Suppressor macrophage treated with lipopolysaccharide for 4 hours (primary cell): ENCODE measurements at regions not wholly inside any gene's neighbourhood (a gene's known extent, or its start where the extent isn't known, plus 50 kb on each side); places are given as distances from the start of the nearest gene placed in this dataset.
"Not testable (repeated sequence)": the region's sequence is repeated elsewhere in the genome, so short reads cannot be mapped to it uniquely, and the experiment has no call there.

Experiments
- DNase-seq: peaks from one replicate; pipeline ENCODE4 v3.0.0-alpha.2; 2020

GRCh38 chr1:146883190-146883589, 54.9 kb upstream of the NBPF12 start:
- DNase-seq: not testable (repeated sequence)

DNA sequence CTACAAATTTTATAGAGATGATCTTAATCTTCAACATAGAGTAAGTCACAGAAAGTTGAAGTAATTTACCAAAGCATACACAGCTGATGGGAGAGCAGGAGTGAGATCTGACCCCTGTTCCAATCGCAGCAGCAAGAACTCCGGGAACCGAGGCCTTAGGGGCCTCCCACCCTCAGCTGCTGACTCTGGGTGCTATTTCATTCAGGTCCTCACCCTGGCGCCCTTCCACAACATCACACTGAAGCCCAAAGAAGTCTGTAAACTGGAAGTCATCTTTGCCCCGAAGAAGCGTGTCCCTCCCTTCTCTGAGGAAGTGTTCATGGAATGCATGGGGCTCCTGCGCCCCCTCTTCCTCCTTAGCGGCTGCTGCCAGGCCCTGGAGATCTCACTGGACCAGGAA, 57.0 kb upstream of the NBPF12 start:
- DNase-seq: not testable (repeated sequence)

GRCh38 chr1:146863799-146864319, 74.3 kb upstream of the NBPF12 start:
- not testable (repeated sequence) for DNase-seq

DNA sequence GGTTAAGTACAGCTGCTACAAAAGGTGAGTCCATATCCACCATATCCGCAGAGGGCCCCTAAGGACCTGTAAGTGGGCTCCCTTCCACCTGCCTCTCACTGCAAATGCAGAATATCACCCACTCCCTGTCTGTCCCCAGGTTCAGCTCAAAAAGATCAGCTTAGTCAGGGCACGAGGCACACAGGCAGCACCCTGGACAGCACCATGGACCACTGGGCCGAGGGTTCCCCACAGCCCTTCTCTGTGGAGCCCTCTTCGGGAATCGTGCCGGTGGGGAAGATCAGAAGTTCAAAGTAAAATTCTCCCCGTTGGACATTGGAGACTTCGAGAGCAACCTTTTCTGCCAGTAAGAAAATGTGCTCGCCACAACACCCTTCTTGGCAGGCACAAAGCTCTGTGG, 85.0 kb upstream of the NBPF12 start:
- DNase-seq: not testable (repeated sequence)

DNA sequence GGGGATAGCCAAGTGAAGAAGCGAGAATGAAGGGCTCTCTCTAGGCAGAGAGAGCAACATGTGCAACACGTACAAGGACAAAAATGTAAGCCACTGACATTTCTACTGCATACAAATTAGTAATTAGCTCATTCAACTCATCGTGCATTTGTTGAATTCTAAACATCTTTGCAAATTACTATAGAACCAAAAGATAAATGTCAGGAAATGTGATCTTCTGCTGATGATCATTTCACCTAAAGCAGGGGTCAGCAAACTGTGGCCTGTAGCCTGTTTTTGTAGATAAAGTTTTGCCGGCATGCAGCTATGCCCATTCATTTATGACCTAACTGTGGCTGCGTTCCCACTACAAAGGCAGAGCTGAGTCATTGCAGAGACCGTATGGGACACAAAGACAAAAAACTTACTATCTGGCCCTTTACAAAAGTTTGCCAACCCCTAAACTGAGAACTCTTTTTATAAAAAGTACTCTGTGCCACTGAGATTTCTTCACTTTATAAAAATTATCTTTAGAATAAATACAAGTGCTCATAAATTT, 87.7 kb upstream of the NBPF12 start:
- DNase-seq: not testable (repeated sequence)

GRCh38 chr1:146838725-146839124, 99.4 kb upstream of the NBPF12 start:
- not testable (repeated sequence) for DNase-seq

GRCh38 chr1:146826957-146827356, 111.2 kb upstream of the NBPF12 start:
- not testable (repeated sequence) for DNase-seq

DNA sequence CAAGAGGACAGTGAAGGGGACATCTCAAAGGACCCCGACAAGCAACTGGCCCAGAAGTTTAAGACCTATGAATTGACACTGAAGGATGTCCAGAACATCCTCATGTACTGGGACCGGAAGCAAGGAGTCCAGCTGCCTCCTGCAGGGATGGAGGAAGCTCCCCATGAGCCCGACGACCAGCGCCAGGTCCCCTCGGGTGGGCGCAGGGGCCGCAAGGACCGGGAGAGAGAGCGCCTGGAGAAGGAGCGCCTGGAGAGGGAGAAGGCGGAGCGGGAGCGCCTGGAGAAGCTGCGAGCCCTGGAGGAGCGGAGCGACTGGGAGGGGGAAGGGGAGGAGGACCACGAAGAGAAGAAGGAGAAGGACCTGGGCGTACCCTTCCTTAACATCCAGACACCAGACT, 143.9 kb upstream of the NBPF12 start:
- not testable (repeated sequence) for DNase-seq

DNA sequence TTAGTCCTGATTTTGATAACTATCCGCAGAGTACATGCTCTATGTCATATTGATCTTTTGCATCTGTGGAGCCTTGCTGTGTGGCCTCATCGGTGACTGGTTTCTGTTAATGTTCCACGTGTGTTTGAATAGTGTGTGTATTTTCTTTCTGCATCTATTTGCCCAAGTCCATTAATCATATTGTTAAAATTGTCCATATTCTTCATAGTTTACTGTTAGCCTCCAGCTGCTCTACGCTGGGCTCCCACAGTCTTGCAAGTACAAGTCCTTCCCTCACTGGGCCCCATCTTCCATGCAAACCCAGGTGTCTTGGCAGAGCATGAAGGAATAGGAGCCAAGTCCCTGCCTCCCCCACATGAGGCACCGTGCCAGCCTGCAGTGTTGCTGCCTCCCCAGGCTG, 145.4 kb upstream of the NBPF12 start:
- not testable (repeated sequence) for DNase-seq

DNA sequence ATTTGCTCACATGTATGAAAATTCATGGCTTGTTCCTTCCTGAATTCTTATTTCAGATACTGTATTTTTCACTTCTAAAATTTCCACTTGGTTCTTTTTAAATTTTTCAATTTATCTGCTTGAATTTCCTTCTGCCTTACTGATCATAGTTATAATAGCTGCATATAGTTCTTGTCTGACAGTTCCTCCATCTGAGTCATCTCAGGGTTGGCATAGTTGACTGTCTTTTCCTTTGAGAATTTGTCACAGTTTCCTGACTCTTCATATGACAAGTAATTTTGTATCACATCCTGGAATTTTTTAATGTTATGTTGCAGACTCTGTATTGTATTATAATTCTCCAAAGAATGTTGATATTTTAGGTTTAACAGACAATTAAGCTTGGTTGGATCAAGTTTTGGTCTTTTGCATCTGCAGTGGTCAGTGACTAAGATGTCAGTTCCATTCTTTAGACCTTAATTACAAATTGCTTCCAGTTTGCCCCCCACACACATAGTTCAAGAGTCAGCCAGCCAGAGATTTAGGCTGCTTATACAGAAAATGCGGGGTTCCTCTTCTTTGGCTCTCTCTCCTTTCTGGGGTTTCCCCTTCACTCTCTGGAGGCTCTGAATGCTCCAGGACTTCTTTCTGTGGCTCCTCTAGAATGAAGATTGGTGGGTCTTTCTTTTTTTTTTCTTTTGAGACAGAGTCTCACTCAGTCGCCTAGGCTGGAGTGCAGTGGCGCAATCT, 153.7 kb upstream of the NBPF12 start:
- peak; percentile 1 for DNase-seq

DNA sequence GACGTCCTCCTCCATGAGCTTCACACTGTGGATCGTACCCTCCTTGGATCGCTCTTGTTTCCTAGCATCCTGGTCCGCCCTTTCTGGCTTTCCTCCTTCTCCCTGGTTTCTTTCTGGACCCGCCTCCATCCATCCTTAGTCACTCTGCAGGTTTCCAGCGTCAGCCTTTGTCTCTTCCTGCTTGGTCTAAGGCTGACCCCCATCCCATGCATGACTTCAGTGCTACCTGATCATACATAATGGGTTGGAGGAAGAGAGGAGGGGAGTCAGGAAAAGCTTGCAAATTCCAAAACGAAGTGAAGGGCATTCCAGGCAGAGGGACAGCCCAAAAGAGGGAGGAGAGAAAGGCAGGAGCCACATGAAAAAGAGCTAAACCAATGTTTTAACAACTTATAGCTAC, 156.9 kb upstream of the NBPF12 start:
- not testable (repeated sequence) for DNase-seq

DNA sequence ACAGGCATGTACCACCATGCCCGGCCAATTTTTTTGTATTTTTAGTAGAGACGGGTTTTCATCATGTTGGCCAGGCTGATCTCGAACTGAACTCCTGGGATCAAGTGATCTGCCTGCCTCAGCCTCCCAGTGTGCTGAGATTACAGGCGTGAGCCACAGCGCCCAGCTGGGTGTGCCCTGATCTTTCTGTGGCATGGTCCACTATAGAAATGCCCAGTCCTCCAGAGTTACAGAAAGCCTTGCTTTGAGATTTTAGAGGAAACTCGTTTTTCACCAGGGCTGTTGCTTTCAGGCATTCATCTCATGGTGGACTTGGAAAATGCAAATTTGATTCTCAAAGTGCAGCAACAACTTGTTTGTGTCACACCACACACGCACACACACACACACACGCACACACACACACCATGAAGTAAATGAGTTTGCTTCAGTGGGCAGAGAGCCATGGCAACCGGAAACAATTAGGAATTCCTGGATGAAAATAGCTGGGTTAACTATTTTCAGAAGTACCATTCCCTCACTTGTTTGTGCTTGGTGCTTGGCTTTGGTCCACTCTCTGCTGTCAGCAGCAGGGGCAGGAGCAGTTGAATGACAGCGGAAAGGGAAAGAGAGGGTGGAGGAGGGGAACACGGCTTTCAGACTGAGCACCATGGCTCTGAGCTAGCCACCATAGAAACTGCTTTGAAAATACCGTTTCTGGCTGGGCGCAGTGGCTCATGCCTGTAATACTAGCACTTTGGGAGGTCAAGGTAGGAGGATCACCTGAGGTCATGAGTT, 160.1 kb upstream of the NBPF12 start:
- DNase-seq: not testable (repeated sequence)

DNA sequence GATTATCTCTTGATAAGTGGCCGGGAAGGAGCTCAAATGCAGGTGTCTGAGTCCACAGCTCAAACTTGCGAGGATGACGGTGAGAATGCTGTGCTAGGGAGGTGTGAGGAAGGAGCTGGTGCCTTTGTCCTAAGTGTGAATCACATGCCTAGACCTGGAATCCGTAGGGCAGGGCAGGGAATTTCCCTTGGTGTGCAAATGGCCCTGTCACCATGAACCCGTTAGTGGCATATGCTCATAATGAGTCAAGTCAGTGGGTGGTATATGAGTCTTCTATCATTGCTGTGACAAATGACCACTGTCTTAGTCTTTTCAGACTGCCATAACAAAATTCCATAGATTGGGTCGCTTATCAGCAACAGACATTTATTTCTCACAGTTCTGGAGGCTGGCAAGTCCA, 163.1 kb upstream of the NBPF12 start:
- not testable (repeated sequence) for DNase-seq

- DNase-seq: not testable (repeated sequence)
Observed at GRCh38 chr1:146774271-146774670, 163.9 kb upstream of the NBPF12 start.

DNA sequence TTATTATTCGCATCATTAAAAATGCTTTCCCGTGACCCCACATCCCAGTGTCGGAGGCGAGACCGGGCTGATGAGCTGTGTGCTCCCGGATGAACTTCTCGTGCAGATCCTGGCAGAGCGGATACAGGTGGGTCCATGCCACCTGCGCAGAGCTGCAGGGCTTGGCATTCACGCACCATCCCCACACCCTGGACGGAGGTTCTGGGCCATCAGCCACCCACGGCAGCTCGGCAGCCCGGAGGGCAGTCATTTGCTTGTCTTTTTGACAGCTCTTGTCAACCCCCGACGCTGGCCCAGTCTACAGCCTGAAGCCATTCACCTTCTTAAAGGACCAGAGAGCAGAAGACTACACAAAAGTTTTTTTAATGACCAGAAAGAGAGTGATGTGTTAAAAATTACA, 166.7 kb upstream of the NBPF12 start:
- DNase-seq: not testable (repeated sequence)

DNA sequence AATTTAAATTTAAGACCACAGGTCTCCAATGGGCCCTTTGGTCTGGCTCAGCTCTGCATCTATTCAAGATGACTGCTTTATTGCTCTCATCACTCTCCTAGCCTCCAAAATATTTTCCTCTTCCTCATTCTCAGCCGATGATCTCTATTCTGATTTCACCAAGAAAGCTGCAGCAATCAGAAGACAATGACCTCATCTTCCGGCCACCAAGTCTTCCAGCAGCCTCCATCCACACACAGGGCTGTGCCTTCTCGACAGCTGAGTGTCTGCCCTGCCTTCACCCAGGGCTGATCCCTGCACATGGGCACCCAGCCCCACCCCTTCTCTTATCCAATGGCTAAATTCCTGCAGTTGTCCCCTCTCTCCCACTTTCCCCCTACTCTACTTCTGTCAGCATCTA, 167.1 kb upstream of the NBPF12 start:
- DNase-seq: not testable (repeated sequence)

GRCh38 chr1:146763234-146763633, 174.9 kb upstream of the NBPF12 start:
- DNase-seq: not testable (repeated sequence)

GRCh38 chr1:146756858-146757257, 181.3 kb upstream of the NBPF12 start:
- not testable (repeated sequence) for DNase-seq

GRCh38 chr1:146748686-146749085, 189.4 kb upstream of the NBPF12 start:
- DNase-seq: not testable (repeated sequence)

DNA sequence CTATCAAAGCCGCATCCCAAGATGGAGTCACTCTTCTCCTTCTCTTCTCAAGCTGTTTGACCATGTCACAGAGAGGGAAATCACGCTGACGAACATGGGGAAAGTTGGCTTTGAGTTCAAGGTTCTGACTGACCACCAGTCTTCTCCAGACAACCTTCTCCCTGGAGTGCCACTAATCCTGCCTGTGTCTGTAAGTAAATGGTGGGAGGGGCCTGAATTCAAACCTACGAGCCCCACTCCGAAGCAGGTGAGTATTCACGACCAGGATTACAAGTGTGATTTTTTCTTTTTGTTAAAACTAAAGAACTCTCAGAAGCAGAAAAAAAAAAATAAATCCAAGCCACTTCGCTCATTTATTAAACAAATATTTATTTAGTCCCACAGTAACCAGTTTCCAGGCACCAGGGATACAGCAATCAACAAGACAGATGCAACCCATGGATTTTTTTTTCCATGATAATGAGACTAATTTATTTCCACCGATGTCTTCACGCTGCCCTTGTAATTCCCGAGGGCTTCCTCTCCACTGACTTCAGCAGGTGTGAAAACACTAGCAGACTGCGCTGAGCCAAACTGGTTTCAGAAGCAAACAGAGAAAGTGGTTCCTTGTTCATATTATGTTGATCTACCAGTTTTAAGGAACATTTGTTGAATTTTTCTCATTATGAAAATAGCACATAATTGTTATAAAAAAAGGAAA, 206.0 kb upstream of the NBPF12 start:
- DNase-seq: not testable (repeated sequence)

GRCh38 chr1:146729642-146730344, 208.3 kb upstream of the NBPF12 start:
- DNase-seq: not testable (repeated sequence)

GRCh38 chr1:146715054-146715453, 223.1 kb upstream of the NBPF12 start:
- DNase-seq: not testable (repeated sequence)
